ENCODE measurements at regions not wholly inside any gene's neighbourhood (a gene's known extent, or its start where the extent isn't known, plus 50 kb on each side); places are given as distances from the start of the nearest gene placed in this dataset.

GRCh38 chr16:13629704-13630103 lies 290.2 kb upstream of the ERCC4 start (continued):
- TF ChIP-seq MAX (IDR thresholded peaks at IDR 0.05; ENCODE audit: low read depth) = no peak
- TF ChIP-seq ZBTB33 (IDR thresholded peaks at IDR 0.05; ENCODE audit: borderline replicate concordance, low read depth) = no peak
- TF ChIP-seq PBX3 (IDR thresholded peaks at IDR 0.05) = no peak
- TF ChIP-seq NRF1 (IDR thresholded peaks at IDR 0.05; ENCODE audit: low read depth, low read length) = no peak
- no peak for TF ChIP-seq USF2 (IDR thresholded peaks at IDR 0.05; ENCODE audit: borderline replicate concordance, low read depth, low read length)
- TF ChIP-seq RAD21 (IDR thresholded peaks at IDR 0.05; ENCODE audit: low read length) = no peak
- TF ChIP-seq FOSL2 (IDR thresholded peaks at IDR 0.05; ENCODE audit: borderline replicate concordance, low read depth) = no peak
- no peak for TF ChIP-seq RFX5 (IDR thresholded peaks at IDR 0.05; ENCODE audit: low read length)

GRCh38 chr16:13630374-13630773 lies 289.6 kb upstream of the ERCC4 start:
- no peaks in the 10 kb centered on the region for H3K36me3 ChIP-seq (replicated peaks in 1 of 2; ENCODE audit: control insufficient read depth in 1 of 2, insufficient read depth in 2 of 2, low read length in 1 of 2)
- POLR2A ChIA-PET = no interaction called here
- no peaks in the 10 kb centered on the region for H4K20me1 ChIP-seq (ENCODE audit: insufficient read depth)
- no peaks in the 10 kb centered on the region for H3K9me2 ChIP-seq
- H3K9ac ChIP-seq = no peak overlapping the region
- no peaks in the 10 kb centered on the region for H3K27me3 ChIP-seq (ENCODE audit: insufficient read depth)
- CTCF ChIA-PET = interaction anchor here (0.6 kb wide), 1 partner anchor 150 kb away, joined by 3 read pairs; no protein-coding TSS in a partner anchor
- no peaks in the 10 kb centered on the region for H3F3A ChIP-seq (replicated peaks; ENCODE audit: insufficient read depth)
- peak overlapping the region in 1 of 2 experiments; percentile 35; a peak in 1 of 4 replicates for H3K4me3 ChIP-seq (ENCODE audit: low read depth in 2 of 2, low read length in 1 of 2)
- no peak for DNase-seq
- H3K79me2 ChIP-seq (ENCODE audit: insufficient read depth) = no peaks in the 10 kb centered on the region
- H3K4me1 ChIP-seq (ENCODE audit: control insufficient read depth in 1 of 2, insufficient read depth in 2 of 2, low read depth in 1 of 2, low read length in 1 of 2) = no peaks in the 10 kb centered on the region
- WGBS (ENCODE audit: low lambda C conversion rate) = 0% methylated on average over 5 of the region's 5 CpGs
- H3K27ac ChIP-seq (ENCODE audit: low read depth in 2 of 2, low read length in 1 of 2) = no peak overlapping the region
- no peaks in the 10 kb centered on the region for H3K9me3 ChIP-seq
- H2AFZ ChIP-seq (ENCODE audit: low read depth) = no peak overlapping the region
- peak overlapping the region; percentile 50 for H3K4me2 ChIP-seq
- TF ChIP-seq USF2 (IDR thresholded peaks at IDR 0.05; ENCODE audit: borderline replicate concordance, low read depth, low read length) (no peak), RXRA (IDR thresholded peaks at IDR 0.05; ENCODE audit: borderline replicate concordance, low read depth) (no peak), JUND (IDR thresholded peaks at IDR 0.05) (no peak), PBX3 (IDR thresholded peaks at IDR 0.05) (no peak), FOXM1 (IDR thresholded peaks at IDR 0.05; ENCODE audit: low read depth) (no peak), MAX (IDR thresholded peaks at IDR 0.05; ENCODE audit: low read depth) (no peak), EP300 (IDR thresholded peaks at IDR 0.05; ENCODE audit: borderline replicate concordance in 1 of 2, low read depth in 1 of 2, low read length in 1 of 2) (no peak), EZH2phosphoT487 (IDR thresholded peaks at IDR 0.05; ENCODE audit: borderline replicate concordance, low read depth) (no peak), ZBTB33 (IDR thresholded peaks at IDR 0.05; ENCODE audit: borderline replicate concordance, low read depth) (no peak), SMC3 (IDR thresholded peaks at IDR 0.05; ENCODE audit: low read depth, low read length) (no peak), YY1 (IDR thresholded peaks at IDR 0.05; ENCODE audit: low read depth) (no peak), TEAD4 (IDR thresholded peaks at IDR 0.05; ENCODE audit: borderline replicate concordance, insufficient read depth) (no peak), RFX5 (IDR thresholded peaks at IDR 0.05; ENCODE audit: low read length) (no peak), TAF1 (IDR thresholded peaks at IDR 0.05; ENCODE audit: borderline replicate concordance, low read depth, low read length) (no peak), ELF1 (IDR thresholded peaks at IDR 0.05) (no peak), RAD21 (IDR thresholded peaks at IDR 0.05; ENCODE audit: low read length) (no peak), CTCF (IDR thresholded peaks at IDR 0.05) (no peak), NRF1 (IDR thresholded peaks at IDR 0.05; ENCODE audit: low read depth, low read length) (no peak)

Data from SK-N-SH (cell line).